ENCODE measurements at regions not wholly inside any gene's neighbourhood (a gene's known extent, or its start where the extent isn't known, plus 50 kb on each side); places are given as distances from the start of the nearest gene placed in this dataset.
"Not testable (repeated sequence)": the region's sequence is repeated elsewhere in the genome, so short reads cannot be mapped to it uniquely, and the experiment has no call there.

DNA sequence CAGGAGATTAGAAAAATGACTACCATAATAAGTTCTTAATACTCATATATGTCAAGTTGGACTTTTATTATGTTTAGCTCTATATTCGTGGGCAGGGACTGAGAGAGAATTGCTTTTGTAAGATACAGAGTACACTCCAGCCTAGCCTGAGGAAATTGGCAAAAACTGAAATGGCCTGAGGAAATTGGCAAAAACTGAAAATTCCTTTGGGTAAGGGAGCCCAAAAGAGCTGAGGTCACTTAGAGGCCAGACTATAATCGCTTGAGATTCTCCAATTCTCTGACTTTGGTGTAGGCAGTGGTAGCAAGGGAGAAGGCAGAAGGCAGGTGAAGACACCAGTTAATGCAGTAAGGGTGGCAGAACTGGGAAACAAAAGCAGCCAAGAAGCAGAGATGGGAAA, 124.5 kb upstream of the HCCS start:
- H3K4me1 ChIP-seq (ENCODE audit: control insufficient read depth, insufficient read depth, low read length): no peaks in the 10 kb centered on the region
- WGBS (ENCODE audit: insufficient coverage): 67% methylated on average over 1 of the region's 2 CpGs
- no peaks in the 10 kb centered on the region for H3K27me3 ChIP-seq (ENCODE audit: control insufficient read depth, insufficient read depth, low read length)
- no peak overlapping the region for H3K4me3 ChIP-seq (ENCODE audit: low read depth, low read length)
- no peak for DNase-seq (ENCODE audit: low read depth in 4 of 6, low spot score in 6 of 6)
- no peaks in the 10 kb centered on the region for H3K9me3 ChIP-seq (ENCODE audit: control insufficient read depth, insufficient read depth, low read length)
- H3K27ac ChIP-seq (ENCODE audit: low read depth, low read length): no peak overlapping the region
- no peaks in the 10 kb centered on the region for H3K36me3 ChIP-seq (ENCODE audit: control insufficient read depth, insufficient read depth, low read length)

DNA sequence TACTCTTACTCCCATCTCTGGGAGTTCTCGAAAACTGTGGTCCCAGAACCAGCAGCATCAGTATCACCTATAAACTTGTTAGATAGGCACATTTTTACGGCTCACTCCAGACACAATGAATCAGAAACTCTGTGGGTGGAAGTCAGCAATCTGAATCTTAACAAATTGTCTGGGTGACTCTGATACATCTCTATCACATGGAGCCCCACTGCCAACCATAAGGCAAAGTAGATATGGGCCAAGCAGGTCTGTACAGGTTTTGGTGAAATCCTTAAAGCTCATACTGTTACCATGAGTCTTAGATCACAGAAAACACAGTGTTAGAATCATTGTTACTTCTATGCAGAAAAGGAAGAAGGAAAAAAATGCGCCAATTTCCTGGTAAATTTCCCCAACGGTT, 122.5 kb upstream of the HCCS start:
- Histone ChIP-seq H3K27ac (ENCODE audit: low read depth, low read length) (no peak overlapping the region), H3K36me3 (ENCODE audit: control insufficient read depth, insufficient read depth, low read length) (no peaks in the 10 kb centered on the region), H3K9me3 (ENCODE audit: control insufficient read depth, insufficient read depth, low read length) (no peaks in the 10 kb centered on the region), H3K4me3 (ENCODE audit: low read depth, low read length) (no peak overlapping the region), H3K27me3 (ENCODE audit: control insufficient read depth, insufficient read depth, low read length) (no peaks in the 10 kb centered on the region), H3K4me1 (ENCODE audit: control insufficient read depth, insufficient read depth, low read length) (no peaks in the 10 kb centered on the region)
- no peak for DNase-seq (ENCODE audit: low read depth in 4 of 6, low spot score in 6 of 6)
- no CpG with 5 or more reads among the region's 4 CpGs for WGBS (ENCODE audit: insufficient coverage)

GRCh38 chrX:10989386-10989785, 121.7 kb upstream of the HCCS start:
- Histone ChIP-seq H3K4me1 (ENCODE audit: control insufficient read depth, insufficient read depth, low read length) (no peaks in the 10 kb centered on the region), H3K36me3 (ENCODE audit: control insufficient read depth, insufficient read depth, low read length) (no peaks in the 10 kb centered on the region), H3K27me3 (ENCODE audit: control insufficient read depth, insufficient read depth, low read length) (no peaks in the 10 kb centered on the region), H3K9me3 (ENCODE audit: control insufficient read depth, insufficient read depth, low read length) (no peaks in the 10 kb centered on the region), H3K27ac (ENCODE audit: low read depth, low read length) (no peak overlapping the region), H3K4me3 (ENCODE audit: low read depth, low read length) (no peak overlapping the region)
- WGBS (ENCODE audit: insufficient coverage): no CpG with 5 or more reads among the region's 3 CpGs
- DNase-seq (ENCODE audit: low read depth in 4 of 6, low spot score in 6 of 6): no peak

GRCh38 chrX:10990418-10990817, 120.7 kb upstream of the HCCS start:
- no peaks in the 10 kb centered on the region for H3K4me1 ChIP-seq (ENCODE audit: control insufficient read depth, insufficient read depth, low read length)
- H3K27me3 ChIP-seq (ENCODE audit: control insufficient read depth, insufficient read depth, low read length): no peaks in the 10 kb centered on the region
- H3K9me3 ChIP-seq (ENCODE audit: control insufficient read depth, insufficient read depth, low read length): no peaks in the 10 kb centered on the region
- no peak for DNase-seq (ENCODE audit: low read depth in 4 of 6, low spot score in 6 of 6)
- WGBS (ENCODE audit: insufficient coverage): 67% methylated on average over 1 of the region's 3 CpGs
- H3K27ac ChIP-seq (ENCODE audit: low read depth, low read length): no peak overlapping the region
- H3K4me3 ChIP-seq (ENCODE audit: low read depth, low read length): no peak overlapping the region
- H3K36me3 ChIP-seq (ENCODE audit: control insufficient read depth, insufficient read depth, low read length): no peaks in the 10 kb centered on the region

GRCh38 chrX:10990976-10991375, 120.2 kb upstream of the HCCS start:
- Histone ChIP-seq H3K27me3 (ENCODE audit: control insufficient read depth, insufficient read depth, low read length) (no peaks in the 10 kb centered on the region), H3K9me3 (ENCODE audit: control insufficient read depth, insufficient read depth, low read length) (no peaks in the 10 kb centered on the region), H3K4me3 (ENCODE audit: low read depth, low read length) (no peak overlapping the region), H3K4me1 (ENCODE audit: control insufficient read depth, insufficient read depth, low read length) (no peaks in the 10 kb centered on the region), H3K27ac (ENCODE audit: low read depth, low read length) (no peak overlapping the region), H3K36me3 (ENCODE audit: control insufficient read depth, insufficient read depth, low read length) (no peaks in the 10 kb centered on the region)
- no CpG with 5 or more reads among the region's 4 CpGs for WGBS (ENCODE audit: insufficient coverage)
- no peak for DNase-seq (ENCODE audit: low read depth in 4 of 6, low spot score in 6 of 6)

DNA sequence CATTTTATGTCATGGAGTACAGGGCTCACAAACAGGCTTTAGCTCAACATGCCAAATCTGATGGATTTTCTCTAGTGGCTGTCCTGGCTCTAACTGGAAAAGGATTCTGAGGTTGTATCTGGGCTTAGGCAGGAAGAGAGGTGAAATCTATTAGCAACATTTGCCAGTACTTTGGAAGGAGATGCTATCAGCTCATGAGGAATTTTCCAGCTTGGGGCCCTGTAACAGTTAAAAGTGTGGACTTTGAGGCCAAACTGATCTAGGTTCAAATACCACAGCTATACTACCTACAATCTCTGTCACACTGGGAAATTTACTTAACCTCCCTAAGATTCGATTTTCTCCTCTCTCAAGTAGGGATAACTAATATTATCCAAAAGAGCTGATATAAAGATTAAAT, 119.0 kb upstream of the HCCS start:
- Histone ChIP-seq H3K27ac (ENCODE audit: low read depth, low read length) (no peak overlapping the region), H3K4me3 (ENCODE audit: low read depth, low read length) (no peak overlapping the region), H3K27me3 (ENCODE audit: control insufficient read depth, insufficient read depth, low read length) (no peaks in the 10 kb centered on the region), H3K36me3 (ENCODE audit: control insufficient read depth, insufficient read depth, low read length) (no peaks in the 10 kb centered on the region), H3K9me3 (ENCODE audit: control insufficient read depth, insufficient read depth, low read length) (no peaks in the 10 kb centered on the region), H3K4me1 (ENCODE audit: control insufficient read depth, insufficient read depth, low read length) (no peaks in the 10 kb centered on the region)
- WGBS (ENCODE audit: insufficient coverage): no CpG with 5 or more reads among the region's 1 CpG
- DNase-seq (ENCODE audit: low read depth in 4 of 6, low spot score in 6 of 6): no peak

DNA sequence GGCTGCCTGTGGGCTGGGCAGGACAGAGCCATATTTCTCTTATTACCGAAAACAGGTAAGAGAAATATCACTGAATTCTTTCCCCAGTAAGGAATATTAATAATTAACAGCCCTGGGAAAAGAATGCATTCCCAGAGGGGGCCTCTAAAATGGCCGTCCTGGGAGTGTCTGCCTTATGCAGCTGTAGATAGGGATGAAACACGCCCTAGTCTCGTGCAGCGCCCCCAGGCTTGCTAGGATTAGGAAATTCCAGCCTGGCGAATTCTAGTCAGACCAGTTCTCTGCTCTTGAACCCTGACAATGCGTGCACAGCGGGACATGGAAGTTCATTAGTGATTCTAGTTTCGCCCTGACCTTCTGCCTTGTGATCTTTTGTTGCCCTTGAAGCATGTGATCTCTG, 104.1 kb upstream of the HCCS start:
- not testable (repeated sequence) for H3K9me3 ChIP-seq (ENCODE audit: control insufficient read depth, insufficient read depth, low read length); H3K36me3 ChIP-seq (ENCODE audit: control insufficient read depth, insufficient read depth, low read length); DNase-seq (ENCODE audit: low read depth in 4 of 6, low spot score in 6 of 6); H3K4me3 ChIP-seq (ENCODE audit: low read depth, low read length); H3K27me3 ChIP-seq (ENCODE audit: control insufficient read depth, insufficient read depth, low read length); H3K27ac ChIP-seq (ENCODE audit: low read depth, low read length); H3K4me1 ChIP-seq (ENCODE audit: control insufficient read depth, insufficient read depth, low read length)
- no CpG with 5 or more reads among the region's 9 CpGs for WGBS (ENCODE audit: insufficient coverage)

GRCh38 chrX:11010476-11010875, 100.7 kb upstream of the HCCS start:
- Histone ChIP-seq H3K27me3 (ENCODE audit: control insufficient read depth, insufficient read depth, low read length) (no peaks in the 10 kb centered on the region), H3K9me3 (ENCODE audit: control insufficient read depth, insufficient read depth, low read length) (no peaks in the 10 kb centered on the region), H3K4me1 (ENCODE audit: control insufficient read depth, insufficient read depth, low read length) (no peaks in the 10 kb centered on the region), H3K36me3 (ENCODE audit: control insufficient read depth, insufficient read depth, low read length) (no peaks in the 10 kb centered on the region), H3K27ac (ENCODE audit: low read depth, low read length) (no peak overlapping the region), H3K4me3 (ENCODE audit: low read depth, low read length) (no peak overlapping the region)
- no CpG with 5 or more reads among the region's 1 CpG for WGBS (ENCODE audit: insufficient coverage)
- DNase-seq (ENCODE audit: low read depth in 4 of 6, low spot score in 6 of 6): no peak

DNA sequence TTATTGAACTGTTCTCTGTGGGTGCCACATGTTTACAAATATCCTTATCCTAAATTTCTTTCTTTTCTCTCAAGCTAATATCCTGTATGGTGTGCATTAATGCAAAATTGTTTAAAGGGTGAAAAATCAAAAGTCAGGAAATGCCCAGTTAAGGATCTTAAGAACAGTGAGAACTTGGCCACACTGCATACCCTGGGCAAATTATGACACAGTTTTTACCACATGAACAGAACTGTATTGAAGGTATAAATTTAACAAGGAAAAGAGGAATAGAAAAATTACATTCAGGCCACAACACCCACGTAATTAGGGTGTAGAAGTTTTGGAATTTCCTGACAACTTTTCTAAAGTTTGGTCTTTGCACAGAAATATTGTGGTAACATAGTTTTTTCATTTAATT, 94.4 kb upstream of the HCCS start:
- Histone ChIP-seq H3K27ac (ENCODE audit: low read depth, low read length) (no peak overlapping the region), H3K9me3 (ENCODE audit: control insufficient read depth, insufficient read depth, low read length) (no peaks in the 10 kb centered on the region), H3K27me3 (ENCODE audit: control insufficient read depth, insufficient read depth, low read length) (no peaks in the 10 kb centered on the region), H3K4me1 (ENCODE audit: control insufficient read depth, insufficient read depth, low read length) (no peaks in the 10 kb centered on the region), H3K36me3 (ENCODE audit: control insufficient read depth, insufficient read depth, low read length) (no peaks in the 10 kb centered on the region), H3K4me3 (ENCODE audit: low read depth, low read length) (no peak overlapping the region)
- no peak for DNase-seq (ENCODE audit: low read depth in 4 of 6, low spot score in 6 of 6)
- WGBS (ENCODE audit: insufficient coverage): no CpG with 5 or more reads among the region's 1 CpG

GRCh38 chrX:11022588-11022987, 88.5 kb upstream of the HCCS start:
- not testable (repeated sequence) for H3K27me3 ChIP-seq (ENCODE audit: control insufficient read depth, insufficient read depth, low read length); H3K4me1 ChIP-seq (ENCODE audit: control insufficient read depth, insufficient read depth, low read length); H3K9me3 ChIP-seq (ENCODE audit: control insufficient read depth, insufficient read depth, low read length); DNase-seq (ENCODE audit: low read depth in 4 of 6, low spot score in 6 of 6); H3K36me3 ChIP-seq (ENCODE audit: control insufficient read depth, insufficient read depth, low read length); H3K27ac ChIP-seq (ENCODE audit: low read depth, low read length); H3K4me3 ChIP-seq (ENCODE audit: low read depth, low read length)

DNA sequence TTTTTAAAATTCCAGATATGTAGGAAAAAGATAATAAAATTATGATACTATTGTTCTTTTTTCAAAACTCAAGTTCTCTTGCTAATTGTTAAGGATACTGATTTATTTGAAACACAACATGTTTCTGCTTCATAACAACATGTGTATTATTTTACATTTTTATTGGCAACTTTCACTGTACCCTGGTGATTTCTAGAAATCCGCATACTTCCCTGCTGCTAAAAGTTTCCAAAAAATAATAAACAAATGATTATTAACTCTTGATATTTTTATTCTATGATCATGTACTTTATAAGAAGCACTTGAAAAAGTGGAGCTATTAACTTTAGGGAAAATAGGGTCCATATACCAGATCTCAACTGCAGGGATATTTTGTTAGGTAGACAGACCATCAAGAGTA, 71.2 kb upstream of the HCCS start:
- WGBS (ENCODE audit: insufficient coverage): no CpG with 5 or more reads among the region's 1 CpG
- DNase-seq (ENCODE audit: low read depth in 4 of 6, low spot score in 6 of 6): no peak
- no peak overlapping the region for H3K4me3 ChIP-seq (ENCODE audit: low read depth, low read length)
- H3K36me3 ChIP-seq (ENCODE audit: control insufficient read depth, insufficient read depth, low read length): no peaks in the 10 kb centered on the region
- H3K4me1 ChIP-seq (ENCODE audit: control insufficient read depth, insufficient read depth, low read length): no peaks in the 10 kb centered on the region
- H3K9me3 ChIP-seq (ENCODE audit: control insufficient read depth, insufficient read depth, low read length): peaks cover 2% of the 10 kb centered on the region
- H3K27me3 ChIP-seq (ENCODE audit: control insufficient read depth, insufficient read depth, low read length): no peaks in the 10 kb centered on the region
- H3K27ac ChIP-seq (ENCODE audit: low read depth, low read length): no peak overlapping the region
